OCI-M1 (cell line): ENCODE measurements at regions not wholly inside any gene's neighbourhood (a gene's known extent, or its start where the extent isn't known, plus 50 kb on each side); places are given as distances from the start of the nearest gene placed in this dataset.
"Not testable (repeated sequence)": the region's sequence is repeated elsewhere in the genome, so short reads cannot be mapped to it uniquely, and the experiment has no call there.

Experiments
- DNase-seq: peaks from one replicate; lab custom pipeline; 2025; lab: John Stamatoyannopoulos, UW

DNA sequence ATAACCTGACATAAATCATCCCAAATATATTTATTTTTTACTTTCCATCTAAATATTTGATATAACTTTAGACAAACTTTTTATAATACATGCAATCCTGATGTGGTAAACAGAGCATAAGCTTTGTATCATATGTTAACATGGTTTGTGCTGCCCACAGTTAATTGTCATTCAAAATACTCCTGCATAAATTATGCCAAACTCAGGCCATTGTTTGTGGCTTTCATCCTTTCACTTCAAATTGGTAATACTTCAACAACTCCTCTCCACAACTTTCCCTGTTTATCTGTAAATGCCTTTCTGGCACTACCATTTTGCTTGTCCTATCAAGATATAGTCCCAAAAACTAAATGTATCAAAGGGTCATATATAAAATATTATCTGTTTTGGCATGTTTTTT lies 586.7 kb downstream of the HINT1 start:
- DNase-seq, result no peak

DNA sequence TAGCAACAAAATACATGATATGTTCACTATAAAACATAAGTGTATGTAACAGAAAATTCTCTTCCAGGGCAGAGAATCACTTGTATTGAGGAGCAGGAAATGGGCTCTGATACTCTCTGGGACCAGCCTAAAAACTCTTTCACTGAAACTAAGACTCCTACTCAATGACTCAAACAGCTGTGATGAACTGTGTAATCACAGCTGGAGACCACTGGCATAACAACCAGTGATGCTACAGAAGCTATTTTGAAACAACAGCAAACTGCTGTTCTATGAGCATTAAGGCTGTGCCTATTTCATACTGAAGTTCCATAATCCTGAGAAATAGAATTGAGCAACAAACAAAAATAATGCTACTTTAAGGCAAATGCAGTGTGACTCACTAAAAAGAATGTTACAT lies 594.0 kb downstream of the HINT1 start:
- no peak for DNase-seq

DNA sequence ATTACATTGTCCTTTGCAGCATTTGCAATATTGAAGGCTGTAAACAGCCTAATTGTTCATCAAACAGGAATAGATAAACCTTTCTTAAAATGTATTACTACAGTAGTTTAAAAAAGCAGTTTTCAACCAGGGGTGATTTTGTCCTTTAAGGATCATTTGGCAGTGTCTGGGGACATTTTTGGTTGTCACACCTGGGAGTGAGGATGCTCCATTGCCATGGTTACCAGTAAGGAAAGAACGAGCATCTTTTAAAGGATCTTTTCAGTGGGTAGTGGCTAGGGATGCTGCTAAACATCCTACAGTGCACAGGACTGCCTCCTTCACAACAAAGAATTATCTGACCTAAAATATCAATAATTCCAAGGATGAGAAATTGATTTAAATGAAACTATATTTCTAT lies 596.3 kb downstream of the HINT1 start:
- DNase-seq, result no peak

DNA sequence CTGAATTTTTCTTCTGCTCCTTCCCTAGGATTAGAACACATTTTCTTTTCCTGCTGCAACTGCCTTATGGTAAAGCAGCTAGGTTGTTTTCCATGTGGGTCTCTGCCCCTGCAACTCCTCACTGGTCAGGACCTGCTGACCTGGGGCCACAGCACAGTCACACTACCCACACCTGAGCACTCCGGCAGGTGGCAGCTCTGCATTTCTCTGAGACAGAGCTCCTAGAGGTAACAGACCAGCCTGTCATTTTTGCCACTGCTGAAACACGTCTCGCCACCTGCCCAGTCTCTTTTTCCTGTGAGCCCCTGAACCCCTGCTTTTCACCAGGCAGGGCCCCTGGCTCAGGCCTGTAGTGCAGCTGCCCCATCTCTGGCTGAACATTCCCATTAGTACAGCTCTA lies 609.6 kb downstream of the HINT1 start:
- DNase-seq, result no peak

DNA sequence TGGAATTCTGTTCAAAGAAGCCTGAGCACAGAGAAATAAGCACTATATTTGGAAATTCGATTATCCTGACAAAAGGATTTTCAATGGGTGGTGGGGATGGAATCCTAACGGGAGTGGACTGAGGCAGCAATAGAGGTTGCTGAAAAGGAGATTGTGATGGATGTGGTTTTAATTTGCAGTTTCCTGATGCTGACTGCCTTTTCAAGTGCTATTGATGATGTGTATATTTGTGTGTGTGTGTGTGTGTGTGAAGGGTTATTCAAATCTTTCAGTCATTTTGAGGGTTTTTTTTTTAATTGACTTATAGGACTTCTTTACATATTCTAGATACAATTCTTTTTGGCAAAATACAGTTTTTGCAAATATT lies 614.5 kb downstream of the HINT1 start:
- DNase-seq, result no peak

DNA sequence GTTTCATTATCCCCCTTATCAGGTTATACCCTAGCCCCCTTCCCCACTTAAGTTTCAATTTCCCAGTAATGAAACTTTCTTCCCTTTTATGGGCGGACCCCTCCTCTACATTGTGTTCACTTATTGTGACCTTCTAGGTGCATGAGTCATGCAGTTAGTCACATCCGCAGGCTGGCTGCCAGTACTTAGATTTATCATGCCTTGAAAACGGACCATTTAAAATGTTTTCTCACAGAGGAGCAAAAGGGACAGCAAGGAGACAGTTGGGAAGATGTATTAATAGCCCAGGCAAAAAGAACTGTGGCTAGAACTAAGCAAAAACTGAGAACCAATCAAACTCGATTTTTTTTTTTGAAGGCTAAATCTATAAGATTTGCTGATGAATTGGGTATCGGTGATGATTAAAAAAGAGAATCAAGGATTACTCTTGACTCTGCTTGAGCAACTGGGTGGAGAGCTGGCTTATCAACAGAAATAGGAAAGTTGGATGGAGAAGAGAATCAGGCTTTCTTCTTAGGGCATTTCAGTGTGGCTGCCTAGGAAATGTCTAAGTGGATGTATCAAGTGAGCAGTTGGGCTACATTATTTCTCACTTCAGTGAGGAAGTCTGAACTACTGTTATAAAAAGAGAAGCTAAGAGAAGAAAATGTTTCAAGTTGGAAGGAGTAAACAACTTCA lies 615.0 kb downstream of the HINT1 start:
- DNase-seq, result peak; percentile 60

DNA sequence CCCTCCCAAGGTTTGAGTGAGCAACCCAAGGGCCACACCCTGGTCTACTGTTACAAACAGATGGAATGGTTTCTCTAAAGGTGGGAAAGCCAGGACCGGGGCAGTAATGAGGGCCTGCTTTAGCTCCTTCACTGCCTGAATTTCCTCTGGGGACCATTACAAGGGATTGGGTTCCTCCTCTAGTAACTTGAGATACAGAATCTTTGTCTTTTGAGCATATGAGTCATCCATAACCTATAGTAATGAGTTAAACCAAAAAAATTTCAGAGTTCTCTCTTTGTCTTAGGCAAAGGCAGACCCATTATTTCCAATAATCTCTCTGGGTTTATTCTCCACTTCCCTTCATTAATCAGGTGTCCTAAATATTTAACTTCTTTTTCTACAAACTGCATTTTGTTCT lies 618.8 kb downstream of the HINT1 start:
- DNase-seq, result no peak

DNA sequence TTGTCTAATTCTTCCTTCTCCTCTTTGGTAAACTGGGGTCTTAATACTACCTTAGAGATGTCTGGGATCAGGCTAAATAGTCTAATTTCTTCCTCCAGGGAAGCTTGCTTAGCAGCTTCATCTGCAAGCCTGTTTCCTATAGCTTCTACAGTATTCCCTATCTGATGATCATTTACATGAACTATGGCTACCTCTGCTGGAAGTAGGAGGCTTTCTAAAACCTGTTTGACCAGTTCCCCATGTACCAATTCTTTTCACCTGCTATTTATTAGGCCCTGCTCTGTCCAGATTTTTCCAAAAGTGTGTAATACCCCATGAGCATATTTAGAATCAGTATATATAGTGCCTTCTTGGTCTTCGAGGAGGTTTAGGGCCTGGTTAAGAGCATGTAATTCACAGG lies 619.8 kb downstream of the HINT1 start:
- no peak for DNase-seq

DNA sequence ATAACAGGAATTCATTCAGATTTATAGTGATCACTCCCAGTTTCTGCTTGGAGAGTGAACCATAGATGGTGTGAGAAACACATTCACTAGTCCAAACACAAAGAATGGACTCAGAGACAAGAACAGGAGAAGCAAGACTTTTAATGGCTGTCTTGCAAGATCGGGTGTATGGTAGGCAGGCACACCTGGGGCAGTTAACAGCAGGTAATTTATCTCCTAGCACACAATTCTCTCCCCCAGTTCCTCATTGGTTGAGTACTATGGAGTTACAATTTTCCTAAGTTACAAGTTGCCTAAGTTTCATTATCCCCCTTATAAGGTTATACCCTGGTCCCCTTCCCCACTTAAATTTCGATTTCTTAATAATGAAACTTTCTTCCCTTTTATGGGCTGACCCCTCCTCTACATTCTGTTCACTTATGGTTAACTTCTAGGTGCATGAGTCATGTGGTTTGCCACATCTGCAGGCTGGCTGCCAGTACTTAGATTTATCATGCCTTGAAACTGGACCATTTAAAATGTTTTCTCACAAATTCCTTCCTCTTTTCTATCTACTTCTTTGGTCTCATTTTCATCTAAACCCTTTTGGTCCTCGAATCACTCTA lies 623.3 kb downstream of the HINT1 start:
- peak; percentile 86 for DNase-seq

DNA sequence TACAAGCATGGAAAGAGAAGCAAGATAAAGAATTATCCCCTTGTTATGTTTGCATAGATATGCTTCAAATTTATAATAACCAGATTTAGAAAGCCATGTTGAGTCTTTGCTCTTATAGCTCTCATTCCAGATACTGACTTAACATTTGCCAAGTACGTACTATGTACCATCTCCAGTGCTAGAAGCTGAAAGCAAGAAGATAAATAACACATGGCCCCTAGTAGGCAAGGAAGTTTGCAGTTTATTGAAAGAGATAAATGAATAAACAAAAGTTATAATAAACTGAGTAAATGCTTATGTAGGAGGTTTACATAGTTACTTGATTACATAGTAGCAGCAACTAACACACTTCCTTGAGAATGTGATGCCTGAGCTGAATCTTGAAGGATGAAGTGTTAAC lies 628.4 kb downstream of the HINT1 start:
- no peak for DNase-seq

DNA sequence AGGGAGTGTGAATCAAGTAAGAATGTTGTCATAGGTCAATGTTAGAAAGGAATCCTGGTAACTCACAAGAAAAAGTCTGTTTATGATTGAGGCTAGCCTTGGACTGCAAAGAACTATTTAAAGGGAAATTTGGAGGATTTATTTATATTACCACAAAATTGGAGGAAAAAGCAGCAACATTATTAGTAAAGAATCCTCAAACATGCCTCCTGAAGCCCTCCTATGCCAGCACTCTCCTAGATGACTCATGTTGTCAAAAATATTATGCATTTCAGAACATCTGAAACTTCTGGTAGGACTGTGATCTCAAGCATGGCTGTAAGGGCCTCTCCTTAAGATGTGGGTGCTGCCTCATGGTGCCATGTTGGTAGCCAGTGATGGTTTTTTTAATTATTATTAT lies 628.5 kb downstream of the CHSY3 start:
- DNase-seq, result no peak

DNA sequence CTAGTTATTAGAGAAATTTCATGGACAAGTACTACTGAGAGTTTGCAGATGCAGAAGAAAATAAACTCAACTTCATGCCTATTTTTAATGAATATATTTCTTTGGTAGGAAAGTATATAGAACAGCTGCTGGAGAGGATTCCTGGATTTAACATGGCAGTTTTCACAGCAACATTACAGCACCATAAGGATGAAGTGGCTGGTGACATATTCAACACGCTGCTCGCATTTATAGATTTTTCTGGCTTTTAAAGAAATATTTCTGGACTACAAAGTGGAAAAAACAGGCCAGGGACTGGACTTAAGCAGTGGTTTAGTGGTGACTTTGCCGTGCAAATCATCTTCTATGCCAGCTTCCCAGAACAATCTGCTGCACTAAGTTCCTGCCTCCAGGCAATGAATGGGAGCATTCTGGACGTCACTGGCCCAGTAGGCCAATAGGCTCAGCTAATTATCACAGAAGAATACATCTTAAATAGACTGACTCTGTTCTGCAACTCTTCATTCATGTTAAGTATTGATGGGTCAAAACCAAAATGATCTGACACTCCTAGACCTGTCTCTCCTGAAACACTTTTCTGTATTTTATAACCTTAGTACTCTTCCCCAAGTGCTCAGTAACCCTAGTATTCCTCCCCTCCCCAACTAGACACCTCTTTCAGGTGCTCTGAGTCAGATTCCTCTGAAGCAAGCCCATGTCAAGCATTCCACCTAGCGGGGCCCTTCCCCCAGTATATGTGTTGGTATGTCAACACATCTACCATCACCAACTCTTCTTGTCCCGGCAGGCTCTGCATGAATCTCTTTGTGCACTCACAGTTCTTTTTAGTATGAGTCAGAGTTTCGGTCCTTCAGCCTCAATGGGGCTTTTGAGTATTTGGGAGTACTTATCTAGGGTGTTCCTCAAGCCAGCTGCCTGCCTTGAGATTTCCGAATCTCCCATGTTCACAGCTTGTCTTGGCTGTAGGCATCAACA lies 625.5 kb downstream of the CHSY3 start:
- no peak for DNase-seq

DNA sequence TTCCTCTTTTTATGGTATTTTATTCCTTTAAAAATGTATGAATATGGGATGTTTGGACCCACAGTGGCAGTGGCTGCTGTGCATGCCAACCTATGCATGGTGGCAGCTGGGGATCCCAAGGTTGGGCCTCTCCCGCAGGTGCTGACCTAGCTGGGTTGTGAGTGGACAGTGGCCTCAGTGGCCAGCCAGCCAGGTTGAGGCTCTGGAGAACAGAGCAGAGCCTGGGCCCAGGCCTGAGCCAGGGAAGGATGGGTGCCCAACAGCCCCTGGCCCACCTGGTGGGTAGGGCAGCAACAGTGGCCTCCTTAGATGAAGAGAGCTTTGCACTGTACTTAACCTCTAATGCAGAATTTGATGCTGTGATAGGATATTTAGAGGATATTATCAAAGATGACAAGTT lies 624.8 kb downstream of the CHSY3 start:
- DNase-seq, result no peak

DNA sequence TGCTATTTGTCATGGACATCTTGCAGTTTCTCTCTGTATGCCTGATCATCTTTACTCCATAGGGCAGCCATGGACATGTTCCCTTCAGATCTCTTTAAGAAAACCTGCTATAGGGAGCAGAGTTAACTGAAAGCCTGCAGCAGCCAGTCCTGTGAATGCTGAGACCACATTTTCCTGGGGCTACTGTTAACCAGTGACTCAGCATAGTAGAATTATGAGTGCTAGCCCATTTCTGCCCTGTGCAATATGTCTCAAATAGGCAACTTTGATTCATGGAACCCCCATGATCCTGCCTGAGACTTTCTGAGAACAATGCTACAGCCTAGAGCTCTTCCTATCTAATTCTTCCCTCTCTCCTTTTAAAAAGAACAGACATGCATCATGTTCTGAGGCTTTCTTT lies 624.2 kb downstream of the CHSY3 start:
- no peak for DNase-seq

DNA sequence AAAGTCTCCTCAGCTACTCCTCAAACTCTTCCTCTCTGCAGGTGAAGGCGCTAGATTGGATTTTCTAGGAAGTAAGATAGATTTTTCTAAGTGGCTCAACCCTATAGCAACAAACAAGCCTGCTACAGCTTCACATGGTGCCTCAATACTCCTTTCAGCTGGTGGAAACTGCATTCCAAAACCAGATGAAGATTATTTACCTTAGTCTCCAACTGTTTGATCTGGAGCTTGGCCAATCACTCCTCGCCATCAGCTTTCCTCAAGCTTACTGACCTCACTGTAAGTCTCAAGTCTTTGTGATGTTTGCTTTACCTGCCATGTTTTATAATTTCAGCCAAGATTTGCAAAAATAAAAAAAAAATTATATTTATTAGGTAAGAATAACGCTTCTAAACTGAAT lies 622.4 kb downstream of the CHSY3 start:
- DNase-seq, result no peak

DNA sequence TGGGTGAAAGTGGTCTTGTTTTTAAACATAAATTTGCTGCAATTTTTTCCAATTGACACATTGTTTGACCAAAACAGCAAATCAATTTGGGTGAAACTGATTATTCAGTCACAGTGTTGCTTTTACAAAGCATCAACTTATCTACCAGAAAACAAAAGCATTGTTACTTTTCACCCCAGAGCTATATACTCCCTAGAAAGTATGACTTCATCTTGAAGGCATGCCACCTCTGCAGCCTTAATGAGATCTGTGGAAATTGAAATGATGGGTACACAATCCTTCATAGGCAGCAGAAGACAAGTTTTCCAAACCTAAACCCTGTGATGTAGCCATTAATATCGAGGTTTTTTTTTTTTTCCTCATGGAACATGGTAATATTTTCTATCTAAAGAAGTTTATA lies 615.9 kb downstream of the CHSY3 start:
- no peak for DNase-seq

DNA sequence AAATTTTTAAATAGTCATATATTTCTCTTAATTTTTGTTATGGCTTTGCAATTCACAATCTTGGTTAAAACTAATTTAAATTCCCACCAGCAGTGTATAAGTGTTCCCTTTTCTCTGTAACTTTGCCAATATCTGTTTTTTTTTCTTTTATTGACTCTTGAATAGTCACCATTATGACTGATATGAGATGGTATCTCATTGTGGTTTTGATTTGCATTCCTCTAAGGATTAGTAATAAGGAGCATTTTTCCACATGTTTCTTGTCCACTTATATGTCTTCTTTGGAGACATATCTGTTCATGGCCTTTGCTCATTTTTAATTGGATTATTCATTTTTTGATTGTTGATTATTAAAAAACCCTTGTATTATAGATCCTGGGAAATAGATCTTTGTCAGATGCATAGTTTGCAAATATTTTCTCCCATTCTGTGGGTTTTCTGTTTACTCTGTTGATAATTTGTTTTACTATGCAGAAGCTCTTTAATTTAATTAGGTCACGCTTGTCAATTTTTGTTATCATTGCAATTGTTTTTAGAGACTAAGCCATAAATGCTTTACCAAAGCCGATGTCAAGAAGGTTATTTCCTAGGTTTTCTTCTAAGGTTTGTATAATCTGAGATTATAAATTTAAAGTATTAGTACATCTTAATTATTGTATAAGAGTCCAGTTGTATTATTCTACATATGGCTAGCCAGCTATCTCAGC lies 610.9 kb downstream of the CHSY3 start:
- no peak for DNase-seq

DNA sequence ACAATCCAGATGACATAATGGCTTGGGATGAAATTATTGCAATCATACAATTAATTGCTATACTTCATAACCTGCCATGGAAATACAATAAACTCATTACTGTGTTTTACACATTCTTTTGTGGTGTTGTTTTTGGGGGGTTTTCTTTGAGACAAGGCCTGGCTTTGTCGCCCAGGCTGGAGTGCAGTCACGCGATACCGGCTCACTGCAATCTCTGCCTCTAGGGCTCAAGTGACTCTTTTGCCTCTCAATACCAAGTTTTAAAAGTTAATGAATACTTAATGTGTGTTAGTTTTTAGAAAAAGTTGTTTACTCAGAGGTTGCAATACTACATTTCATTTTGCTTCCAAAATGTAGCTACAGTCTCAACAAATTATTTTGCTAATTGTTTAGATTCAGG lies 598.4 kb downstream of the CHSY3 start:
- DNase-seq, result no peak

DNA sequence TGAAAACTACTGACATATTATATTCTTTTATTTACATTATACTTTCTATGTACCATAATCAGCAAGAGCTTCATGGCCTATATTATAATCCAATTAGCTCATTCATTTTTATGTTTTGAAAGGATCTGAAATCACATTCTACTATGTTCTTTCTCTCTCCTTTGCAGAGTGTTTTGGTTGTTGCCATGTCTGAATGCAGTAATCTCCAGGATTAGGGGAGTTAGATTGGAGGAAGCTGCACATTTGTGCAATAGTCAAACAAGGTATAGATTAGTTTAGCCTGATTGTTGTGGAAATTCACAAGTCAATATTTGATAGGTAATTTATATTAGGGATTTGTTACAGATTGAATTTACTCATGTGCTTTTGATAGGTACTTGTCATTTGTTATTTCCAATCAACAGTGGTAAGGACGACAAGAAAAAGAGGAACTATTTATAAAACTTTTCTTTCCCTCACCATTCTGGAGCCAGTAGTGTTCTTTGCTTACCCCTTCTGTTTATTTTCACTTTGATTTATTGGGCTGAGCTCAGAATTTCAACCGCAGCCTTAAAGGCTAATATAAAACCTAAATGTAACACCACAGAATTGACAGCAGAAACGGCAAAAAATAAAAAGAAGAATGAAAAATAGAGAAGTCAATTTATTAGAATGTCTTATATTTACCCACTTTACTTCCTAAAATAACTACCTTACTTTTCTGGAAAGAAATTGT lies 597.0 kb downstream of the CHSY3 start:
- peak; percentile 19 for DNase-seq

DNA sequence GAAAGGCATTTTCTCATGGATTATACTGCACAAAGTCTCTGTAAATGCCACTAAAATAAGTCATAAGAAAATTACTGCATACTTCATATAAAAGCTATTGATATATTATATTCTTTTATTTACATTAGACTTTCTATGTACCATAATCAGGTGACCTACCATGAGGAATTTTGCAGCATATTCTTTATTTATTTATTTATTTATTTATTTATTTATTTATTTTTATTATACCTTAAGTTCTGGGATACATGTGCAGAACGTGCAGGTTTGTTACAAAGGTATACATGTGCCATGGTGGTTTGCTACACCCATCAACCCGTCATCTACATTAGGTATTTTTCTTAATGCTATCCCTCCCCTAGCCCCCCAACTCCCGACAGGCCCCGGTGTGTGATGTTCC lies 596.2 kb downstream of the CHSY3 start:
- DNase-seq, result not testable (repeated sequence)

DNA sequence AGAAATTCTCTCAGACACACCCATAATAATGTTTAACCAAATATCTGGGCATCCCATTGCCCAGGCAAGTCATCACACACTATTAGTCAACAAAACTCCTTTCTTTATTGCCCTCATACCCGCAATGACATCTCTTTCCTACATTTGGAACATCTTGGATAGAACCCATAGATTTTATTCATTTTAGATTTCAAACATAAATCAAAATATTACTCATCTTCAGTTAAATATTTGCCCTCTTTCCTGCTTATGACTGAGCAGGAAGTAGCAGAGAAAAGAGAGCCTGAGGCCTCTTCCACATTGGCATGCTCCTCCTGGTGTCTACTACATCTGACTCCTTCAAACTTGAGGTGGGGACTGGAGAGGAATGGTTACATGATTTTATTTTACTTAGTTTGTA lies 592.0 kb downstream of the CHSY3 start:
- DNase-seq, result no peak

DNA sequence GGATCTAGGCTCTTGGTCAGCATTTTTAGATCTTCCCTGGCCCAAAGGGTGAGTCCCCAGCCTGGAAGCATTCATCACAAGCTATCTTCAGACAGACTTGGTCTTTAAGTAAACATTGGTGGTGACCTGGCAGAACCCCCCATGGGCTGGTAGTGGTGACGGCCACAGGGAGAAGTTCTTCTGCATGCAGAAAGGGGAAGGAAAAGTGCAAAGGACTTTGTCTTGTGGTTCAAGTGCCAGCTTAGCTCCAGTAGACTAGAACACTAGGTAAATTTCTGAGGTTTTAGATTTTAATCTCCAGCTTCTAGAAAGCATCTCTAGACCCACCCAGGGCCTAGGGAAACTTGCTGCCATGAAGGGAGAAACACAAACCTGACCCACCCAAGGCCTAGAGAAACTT lies 584.0 kb downstream of the CHSY3 start:
- DNase-seq, result no peak
